ENCODE measurements at regions not wholly inside any gene's neighbourhood (a gene's known extent, or its start where the extent isn't known, plus 50 kb on each side); places are given as distances from the start of the nearest gene placed in this dataset.

DNA sequence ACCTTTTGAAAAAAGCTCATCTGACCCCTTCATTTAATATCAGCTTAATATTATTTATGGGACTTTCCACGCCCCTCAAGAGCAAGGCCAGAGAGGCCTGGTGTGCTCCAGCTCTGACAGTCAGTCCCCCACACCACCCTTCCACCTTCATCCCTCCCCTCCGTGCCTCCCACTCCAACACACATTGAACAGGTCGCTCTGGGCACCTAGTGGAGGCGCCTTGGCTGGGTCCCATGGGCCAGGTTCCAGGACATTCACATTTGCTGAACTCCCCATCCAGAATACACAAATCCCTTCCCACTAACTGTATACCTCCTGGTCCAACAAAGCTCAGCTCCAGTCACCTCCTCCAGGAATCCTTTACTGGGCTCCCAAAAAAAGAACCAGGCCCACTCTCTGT, 137.5 kb downstream of the BCOR start:
- TF ChIP-seq, protein P1, sequence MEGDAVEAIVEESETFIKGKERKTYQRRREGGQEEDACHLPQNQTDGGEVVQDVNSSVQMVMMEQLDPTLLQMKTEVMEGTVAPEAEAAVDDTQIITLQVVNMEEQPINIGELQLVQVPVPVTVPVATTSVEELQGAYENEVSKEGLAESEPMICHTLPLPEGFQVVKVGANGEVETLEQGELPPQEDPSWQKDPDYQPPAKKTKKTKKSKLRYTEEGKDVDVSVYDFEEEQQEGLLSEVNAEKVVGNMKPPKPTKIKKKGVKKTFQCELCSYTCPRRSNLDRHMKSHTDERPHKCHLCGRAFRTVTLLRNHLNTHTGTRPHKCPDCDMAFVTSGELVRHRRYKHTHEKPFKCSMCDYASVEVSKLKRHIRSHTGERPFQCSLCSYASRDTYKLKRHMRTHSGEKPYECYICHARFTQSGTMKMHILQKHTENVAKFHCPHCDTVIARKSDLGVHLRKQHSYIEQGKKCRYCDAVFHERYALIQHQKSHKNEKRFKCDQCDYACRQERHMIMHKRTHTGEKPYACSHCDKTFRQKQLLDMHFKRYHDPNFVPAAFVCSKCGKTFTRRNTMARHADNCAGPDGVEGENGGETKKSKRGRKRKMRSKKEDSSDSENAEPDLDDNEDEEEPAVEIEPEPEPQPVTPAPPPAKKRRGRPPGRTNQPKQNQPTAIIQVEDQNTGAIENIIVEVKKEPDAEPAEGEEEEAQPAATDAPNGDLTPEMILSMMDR (IDR thresholded peaks at IDR 0.05; ENCODE audit: unreplicated experiment) = no peak
- Mint-ChIP-seq H3K36me3 (ENCODE audit: insufficient read depth) (no peaks in the 10 kb centered on the region), H3K27ac (no peak overlapping the region), H3K27me3 (peaks cover 5% of the 10 kb centered on the region), H3K4me1 (ENCODE audit: low read depth) (peaks cover 3% of the 10 kb centered on the region), H3K4me3 (ENCODE audit: low read depth) (no peak overlapping the region), H3K9me3 (ENCODE audit: low read depth) (peaks cover 17% of the 10 kb centered on the region)
- DNase-seq (ENCODE audit: low spot score, unreplicated experiment) = no peak

DNA sequence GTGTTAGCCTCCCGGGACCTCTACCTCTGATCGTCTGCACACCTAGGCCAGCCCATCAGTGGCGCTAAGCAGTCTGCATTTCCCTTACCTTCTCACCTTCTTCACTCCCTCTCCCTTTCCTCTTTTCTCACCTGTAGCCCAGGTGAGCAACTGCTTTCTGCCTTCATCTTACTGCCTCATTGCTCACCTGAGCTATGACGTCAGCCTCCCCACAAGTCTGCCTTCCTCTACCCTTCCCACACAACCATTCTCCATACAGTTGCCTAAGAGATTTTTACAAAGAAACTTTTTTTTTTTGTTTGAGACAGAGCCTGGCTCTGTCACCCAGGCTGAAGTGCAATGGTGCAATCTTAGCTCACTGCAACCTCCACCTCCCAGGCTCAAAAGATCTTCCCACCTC, 136.3 kb downstream of the BCOR start:
- peaks cover 17% of the 10 kb centered on the region for H3K9me3 Mint-ChIP-seq (ENCODE audit: low read depth)
- TF ChIP-seq, protein P1 (IDR thresholded peaks at IDR 0.05; ENCODE audit: unreplicated experiment) = no peak
- no peak for DNase-seq (ENCODE audit: low spot score, unreplicated experiment)
- no peaks in the 10 kb centered on the region for H3K36me3 Mint-ChIP-seq (ENCODE audit: insufficient read depth)
- H3K4me1 Mint-ChIP-seq (ENCODE audit: low read depth) = no peaks in the 10 kb centered on the region
- peaks cover 5% of the 10 kb centered on the region for H3K27me3 Mint-ChIP-seq
- H3K4me3 Mint-ChIP-seq (ENCODE audit: low read depth) = no peak overlapping the region
- no peak overlapping the region for H3K27ac Mint-ChIP-seq

DNA sequence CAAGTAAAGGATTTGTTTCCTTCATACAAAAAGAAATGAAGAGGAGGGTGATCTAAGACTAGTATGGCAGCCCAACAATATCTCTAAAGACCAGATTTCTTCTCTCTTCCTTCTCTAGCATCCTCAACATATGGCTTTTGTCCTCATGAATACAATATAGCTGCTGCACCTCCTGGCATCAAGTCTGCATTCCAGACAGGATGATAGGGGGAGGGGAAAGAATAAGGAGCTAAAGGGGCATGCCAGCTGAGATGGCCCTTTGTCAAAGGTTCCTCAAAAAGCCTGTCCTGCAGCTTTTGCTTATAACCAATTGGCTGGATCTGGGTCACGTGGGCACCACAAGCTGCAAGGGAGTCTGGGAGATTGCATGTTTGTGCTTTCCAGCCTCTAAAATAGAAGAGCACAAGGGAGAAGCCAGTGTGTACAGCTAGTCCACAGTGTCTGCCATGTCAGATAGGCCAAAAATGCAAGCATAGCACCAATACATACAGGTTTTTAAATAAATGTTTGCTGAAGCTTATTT, 132.6 kb downstream of the BCOR start:
- Mint-ChIP-seq H3K4me3 (ENCODE audit: low read depth) (no peak overlapping the region), H3K36me3 (ENCODE audit: insufficient read depth) (no peaks in the 10 kb centered on the region), H3K9me3 (ENCODE audit: low read depth) (peaks cover 17% of the 10 kb centered on the region), H3K27me3 (peaks cover 2% of the 10 kb centered on the region), H3K4me1 (ENCODE audit: low read depth) (peaks cover 3% of the 10 kb centered on the region), H3K27ac (no peak overlapping the region)
- no peak for DNase-seq (ENCODE audit: low spot score, unreplicated experiment)
- TF ChIP-seq, protein P1 (IDR thresholded peaks at IDR 0.05; ENCODE audit: unreplicated experiment) = no peak

DNA sequence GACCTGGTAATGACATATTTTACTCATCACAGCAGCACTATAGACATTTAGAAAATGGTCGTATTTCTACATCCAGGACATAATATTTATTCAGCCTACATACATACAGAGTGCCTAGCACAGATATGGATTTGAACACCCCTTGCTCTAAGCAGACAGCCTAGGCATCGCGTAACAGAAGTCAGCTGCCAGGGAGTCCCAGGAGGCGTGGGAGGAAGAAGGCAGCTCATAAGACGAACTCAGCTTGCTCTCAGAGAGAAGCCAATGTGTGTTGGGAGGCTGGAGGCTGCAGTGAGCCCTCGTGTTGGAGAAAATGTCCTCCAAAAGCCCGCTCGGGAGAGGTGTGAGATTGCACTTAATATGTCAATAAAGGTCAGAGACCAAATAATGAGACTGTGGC, 131.6 kb downstream of the BCOR start:
- H3K27me3 Mint-ChIP-seq = peaks cover 2% of the 10 kb centered on the region
- H3K4me1 Mint-ChIP-seq (ENCODE audit: low read depth) = peaks cover 3% of the 10 kb centered on the region
- no peaks in the 10 kb centered on the region for H3K36me3 Mint-ChIP-seq (ENCODE audit: insufficient read depth)
- no peak for DNase-seq (ENCODE audit: low spot score, unreplicated experiment)
- TF ChIP-seq, protein P1 (IDR thresholded peaks at IDR 0.05; ENCODE audit: unreplicated experiment) = no peak
- no peak overlapping the region for H3K27ac Mint-ChIP-seq
- H3K4me3 Mint-ChIP-seq (ENCODE audit: low read depth) = no peak overlapping the region
- H3K9me3 Mint-ChIP-seq (ENCODE audit: low read depth) = peaks cover 20% of the 10 kb centered on the region

DNA sequence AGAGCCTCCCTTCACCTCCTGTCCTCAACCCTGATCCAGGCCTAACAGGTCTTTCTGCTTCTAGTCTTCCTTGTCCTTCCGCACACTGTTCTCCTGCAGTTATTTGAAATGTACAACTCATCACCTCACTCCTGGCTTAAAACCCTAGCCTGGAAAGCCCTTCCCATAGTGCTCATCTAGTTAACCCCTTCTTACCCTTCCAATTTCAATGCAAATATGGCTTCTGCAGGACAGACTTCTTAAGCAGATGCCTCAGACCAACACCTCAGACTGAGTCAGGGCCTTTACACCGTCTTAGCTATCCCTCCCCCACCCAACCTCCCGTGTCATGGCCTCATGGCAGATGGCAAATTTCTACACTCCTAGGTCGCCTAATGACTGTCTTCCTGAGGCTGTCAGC, 130.4 kb downstream of the BCOR start:
- TF ChIP-seq, protein P1 (IDR thresholded peaks at IDR 0.05; ENCODE audit: unreplicated experiment) = no peak
- DNase-seq (ENCODE audit: low spot score, unreplicated experiment) = no peak
- Mint-ChIP-seq H3K4me1 (ENCODE audit: low read depth) (peaks cover 3% of the 10 kb centered on the region), H3K27me3 (no peaks in the 10 kb centered on the region), H3K4me3 (ENCODE audit: low read depth) (no peak overlapping the region), H3K36me3 (ENCODE audit: insufficient read depth) (no peaks in the 10 kb centered on the region), H3K27ac (no peak overlapping the region), H3K9me3 (ENCODE audit: low read depth) (peaks cover 30% of the 10 kb centered on the region)
